ENCODE measurements at regions not wholly inside any gene's neighbourhood (a gene's known extent, or its start where the extent isn't known, plus 50 kb on each side); places are given as distances from the start of the nearest gene placed in this dataset.
"Not testable (repeated sequence)": the region's sequence is repeated elsewhere in the genome, so short reads cannot be mapped to it uniquely, and the experiment has no call there.

DNA sequence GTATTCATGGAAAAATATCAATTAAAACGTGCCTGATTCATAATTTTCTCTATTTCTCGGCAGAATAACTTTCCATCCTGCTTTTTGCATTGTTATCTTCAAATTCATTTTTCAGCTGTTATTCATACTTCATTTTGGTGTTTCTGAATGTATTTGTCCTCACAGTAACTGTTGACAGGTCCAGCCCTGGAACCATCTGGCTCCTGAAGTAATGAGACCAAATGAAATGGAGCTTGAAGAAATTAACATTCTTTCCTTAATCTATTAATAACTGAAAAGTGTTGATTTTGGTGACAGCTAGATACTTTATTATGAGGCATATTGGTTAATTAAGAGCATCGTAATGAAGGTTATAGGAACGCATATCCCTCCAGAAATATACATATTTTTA lies 257.0 kb upstream of the MINDY3 start:
- DNase-seq = no peak

DNA sequence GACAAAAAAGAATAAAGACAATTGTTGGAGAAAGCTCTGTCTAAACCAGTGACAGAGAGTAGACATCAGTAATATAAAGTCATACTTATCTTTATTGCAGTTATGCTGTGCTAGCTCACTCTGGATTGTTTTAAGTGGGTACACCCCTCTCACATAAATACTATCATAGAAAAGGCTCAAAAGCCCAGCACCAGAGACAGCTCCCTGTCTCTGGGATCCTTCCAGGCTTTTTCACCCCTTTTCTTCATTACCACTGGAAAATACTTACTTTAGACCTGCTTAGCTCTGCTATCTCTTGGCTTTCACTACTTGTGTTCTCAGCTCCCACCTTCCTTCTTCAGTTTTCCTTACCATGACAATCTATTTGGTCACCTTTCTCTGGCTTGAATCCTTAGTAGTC lies 259.1 kb upstream of the MINDY3 start:
- no peak for DNase-seq

DNA sequence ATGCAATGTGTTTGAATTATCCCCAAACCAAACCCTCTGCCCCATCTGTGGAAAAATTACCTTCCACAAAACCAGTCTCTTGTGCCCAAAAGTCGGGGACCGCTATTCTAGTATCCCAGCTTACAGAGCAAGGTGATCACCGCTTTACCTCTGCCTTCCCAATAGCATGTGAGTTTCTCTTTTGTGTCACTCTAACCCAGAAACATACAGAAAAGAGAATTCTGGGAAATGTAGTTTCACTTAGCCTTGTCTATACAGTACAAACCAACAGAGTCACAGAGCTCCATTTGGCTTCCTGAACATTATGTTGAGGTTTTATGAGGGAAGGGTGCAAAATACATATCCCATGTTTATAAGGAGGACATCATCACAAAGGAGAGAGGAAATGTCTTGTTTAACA lies 260.3 kb upstream of the MINDY3 start:
- DNase-seq = no peak

DNA sequence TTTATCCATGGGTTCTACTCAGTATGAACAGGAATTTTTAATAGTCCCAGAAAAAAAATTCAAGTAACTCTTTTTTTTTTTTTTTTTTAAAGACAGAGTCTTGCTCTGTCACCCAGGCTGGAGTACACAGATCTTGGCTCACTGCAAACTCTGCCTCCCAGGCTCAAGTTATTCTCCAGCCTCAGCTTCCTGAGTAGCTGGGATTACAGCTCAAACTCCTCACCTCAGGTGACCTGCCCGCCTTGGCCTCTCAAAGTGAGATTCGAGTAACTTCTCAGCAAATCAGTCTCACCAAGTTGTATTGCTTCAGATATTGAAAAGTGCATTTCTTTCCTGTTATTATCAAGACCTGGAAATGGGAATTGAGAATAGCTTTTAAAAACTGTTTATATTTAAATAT lies 281.2 kb upstream of the MINDY3 start:
- DNase-seq = no peak

DNA sequence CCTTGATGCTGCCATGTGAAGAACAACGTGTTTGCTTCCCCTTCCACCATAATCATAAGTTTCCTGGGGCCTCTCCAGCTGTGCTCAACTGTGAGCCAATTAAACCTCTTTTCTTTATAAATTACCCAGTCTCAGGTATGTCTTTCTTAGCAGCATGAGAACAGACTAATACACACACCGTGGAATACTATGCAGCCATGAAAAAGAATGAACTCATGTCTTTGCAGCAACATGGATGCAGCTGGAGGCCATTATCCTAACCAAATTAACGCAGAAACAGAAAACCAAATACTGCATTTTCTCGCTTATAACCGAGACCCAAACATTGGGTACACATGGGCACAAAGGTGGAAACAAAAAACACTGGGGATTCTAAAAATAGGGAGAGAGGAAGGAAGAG lies 286.7 kb upstream of the MINDY3 start:
- DNase-seq = no peak

DNA sequence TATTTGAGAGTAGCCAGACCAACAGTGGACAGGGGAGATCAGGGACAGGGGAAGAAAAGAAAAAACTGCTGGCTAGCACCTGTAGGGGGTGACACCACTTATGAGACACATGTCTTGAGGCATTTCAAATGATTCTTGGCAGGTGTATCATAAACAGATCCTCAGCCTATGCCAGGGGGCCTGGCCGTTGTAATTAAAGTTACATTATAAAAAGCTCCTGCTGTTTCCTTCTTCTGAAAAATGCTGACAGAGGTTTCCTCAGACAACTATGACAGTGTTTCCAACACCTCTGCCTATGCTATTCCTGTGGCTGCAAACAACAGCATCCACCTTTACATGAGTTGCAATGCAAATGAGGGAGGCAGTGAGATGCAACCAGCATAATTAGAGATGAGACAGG lies 281.0 kb upstream of the PTER start:
- no peak for DNase-seq

DNA sequence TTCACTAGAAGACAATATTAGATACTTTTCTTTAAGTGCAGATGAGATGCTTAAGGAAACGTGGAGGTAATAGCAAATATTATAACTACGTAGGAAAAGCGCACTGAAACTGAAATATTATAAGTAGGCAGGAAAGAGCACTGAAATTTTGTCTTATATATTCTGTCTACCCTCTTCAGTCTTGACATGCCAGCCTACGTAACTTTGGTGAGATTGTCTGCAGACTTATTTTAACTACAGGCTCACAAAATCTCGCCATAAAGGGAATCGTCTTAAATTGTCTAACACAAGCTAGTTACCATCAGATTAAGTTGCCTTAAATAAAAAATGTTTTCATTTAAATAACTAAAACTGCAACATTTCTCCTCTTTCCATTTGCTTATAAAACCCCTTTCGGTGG lies 280.1 kb upstream of the PTER start:
- DNase-seq = no peak

DNA sequence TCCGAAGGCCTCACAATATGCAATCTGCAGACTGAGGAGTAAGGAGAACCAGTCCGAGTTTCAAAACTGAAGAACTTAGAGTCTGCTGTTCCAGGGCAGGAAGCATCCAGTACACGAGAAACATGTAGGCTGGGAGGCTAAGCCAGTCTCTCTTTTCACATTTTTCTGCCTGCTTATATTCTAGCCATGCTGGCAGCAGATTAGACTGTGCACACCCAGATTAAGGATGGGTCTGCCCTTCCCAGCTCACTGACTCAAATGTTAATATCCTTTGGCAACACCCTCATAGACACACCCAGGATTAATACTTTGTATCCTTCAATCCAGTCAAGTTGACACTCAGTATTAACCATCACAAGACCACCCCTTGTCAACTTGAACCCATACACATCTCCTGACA lies 271.7 kb upstream of the PTER start:
- not testable (repeated sequence) for DNase-seq

DNA sequence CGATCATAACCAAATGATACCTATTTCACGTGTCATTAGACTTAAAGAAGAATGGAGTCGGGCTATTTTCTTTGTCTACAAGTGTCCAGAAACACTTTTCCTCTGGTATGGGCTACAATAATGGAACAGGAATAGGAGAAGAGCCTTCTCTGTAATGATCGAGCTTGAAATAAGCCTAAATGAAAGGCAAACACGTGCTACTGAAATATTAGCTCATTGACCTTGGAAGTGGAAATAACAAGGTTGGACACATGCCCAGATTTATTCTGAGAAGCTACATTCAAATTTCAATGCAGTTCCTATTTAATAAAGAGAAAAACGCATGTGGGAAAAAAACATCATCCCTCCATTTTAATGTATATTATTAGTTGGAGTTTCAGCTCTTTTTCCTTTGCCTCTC lies 254.7 kb upstream of the PTER start:
- no peak for DNase-seq

DNA sequence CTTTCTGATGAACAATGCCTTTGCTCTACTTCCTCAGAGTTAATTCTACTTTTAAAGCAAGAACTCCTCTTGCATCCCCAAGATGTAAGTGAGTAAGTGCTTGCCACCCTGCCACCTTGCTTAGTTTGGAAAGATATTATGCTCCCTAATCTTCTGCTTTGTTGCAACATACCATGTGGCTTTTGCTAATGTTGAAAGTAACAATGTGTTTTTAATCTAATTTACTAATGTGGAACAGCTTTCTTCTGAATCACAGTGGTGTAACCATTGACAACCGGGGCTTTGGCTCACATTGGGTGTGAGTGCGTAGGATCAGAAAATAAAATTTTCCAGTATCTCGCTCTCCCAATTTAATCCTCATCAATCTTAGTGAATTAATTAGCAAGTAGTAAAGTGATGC lies 254.1 kb upstream of the PTER start:
- DNase-seq = no peak

DNA sequence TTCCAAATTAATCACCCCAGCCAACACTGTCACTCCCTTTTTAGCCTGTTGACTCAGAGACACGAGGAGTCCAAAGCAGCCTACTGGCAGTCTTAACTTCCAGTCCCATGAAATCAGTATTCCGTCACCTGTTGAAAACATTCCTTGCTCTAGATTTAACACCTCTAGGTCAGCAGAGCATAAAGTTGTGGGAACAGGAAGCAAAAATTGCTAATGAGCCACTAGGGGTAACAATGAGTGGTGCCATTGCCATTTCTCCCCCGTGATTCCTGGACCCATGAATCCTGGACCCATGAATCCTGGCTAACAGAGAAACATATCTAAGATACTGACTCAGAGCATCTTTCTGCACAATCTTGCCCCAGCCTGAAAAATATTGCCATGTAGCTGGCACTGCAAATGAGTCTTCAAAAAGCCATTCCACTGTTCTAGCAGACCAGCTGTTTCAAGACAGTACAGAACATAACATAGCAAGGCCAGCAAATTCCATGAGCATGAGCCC lies 252.7 kb upstream of the PTER start:
- no peak for DNase-seq

DNA sequence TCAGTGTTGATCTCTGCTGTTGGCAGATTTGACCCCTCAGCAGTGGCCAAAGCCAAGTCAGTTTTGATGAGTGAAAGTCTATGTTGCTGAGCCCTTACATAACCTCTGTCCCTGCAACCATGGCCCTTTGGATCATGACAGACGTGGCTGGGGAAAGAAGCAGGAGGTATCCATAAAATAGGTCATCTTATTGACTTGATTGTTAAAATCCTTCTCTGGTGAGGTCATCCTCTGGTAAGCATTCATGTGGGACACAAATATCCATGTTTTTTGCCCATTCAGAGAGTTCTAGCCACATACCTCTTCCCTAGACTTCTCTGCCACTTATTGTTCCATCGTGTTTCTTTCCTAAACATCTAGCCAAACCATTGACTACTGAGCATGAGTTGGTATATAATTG lies 251.9 kb upstream of the PTER start:
- no peak for DNase-seq

DNA sequence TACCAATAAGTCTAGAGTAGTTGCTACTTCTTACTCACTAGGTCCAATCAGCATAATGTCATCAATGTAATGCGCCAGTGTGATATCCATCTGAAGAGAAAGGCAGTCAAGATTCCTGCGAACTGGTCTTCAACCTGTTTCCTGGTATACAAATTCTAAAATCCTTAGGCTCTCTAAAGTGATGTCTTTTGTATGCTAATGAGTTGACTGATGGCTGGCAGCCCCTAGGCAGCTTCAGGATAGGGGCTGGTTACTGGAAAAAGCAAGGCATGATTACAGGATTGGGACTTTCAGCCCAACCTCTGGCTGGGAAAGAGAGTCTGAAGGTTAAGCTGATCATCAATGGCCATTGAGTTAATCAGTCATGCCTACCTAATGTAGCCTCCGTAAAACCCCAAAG lies 250.2 kb upstream of the PTER start:
- no peak for DNase-seq

DNA sequence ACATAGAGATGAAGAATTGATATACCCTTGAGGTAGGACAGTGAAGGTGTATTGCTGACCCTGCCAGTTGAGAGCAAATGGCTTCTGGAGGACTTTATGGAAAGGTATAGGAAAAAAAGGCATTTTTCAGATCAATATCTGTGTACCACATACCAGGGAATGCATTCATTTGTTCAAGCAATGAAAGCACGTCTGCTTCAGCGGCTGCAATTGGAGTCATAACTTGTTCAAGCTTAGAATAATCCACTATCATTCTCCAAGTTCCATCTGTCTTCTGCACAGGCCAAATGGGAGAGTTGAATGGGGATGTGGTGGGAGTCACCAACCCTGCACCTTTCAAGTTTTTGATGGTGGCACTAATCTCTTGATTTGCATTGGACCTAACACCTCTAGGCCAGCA lies 249.6 kb upstream of the PTER start:
- no peak for DNase-seq

DNA sequence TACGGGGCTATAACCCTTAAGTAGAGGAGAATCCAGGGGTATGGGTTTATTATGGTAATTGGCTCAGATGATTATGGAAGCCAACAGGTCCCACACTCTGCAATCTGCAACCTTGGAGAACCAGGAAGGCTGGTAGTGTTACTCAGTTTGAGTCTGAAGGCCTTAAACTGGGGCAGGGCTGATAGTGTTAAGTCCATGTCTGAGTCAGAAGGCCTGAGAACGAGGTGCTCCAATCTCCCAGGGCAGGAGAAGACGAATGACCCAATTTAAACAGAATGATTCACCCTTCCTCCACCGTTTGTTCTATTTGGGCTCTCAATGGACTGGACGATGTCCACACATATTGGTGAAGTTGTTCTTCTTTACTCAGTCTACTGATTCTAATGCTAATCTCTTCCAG lies 244.5 kb upstream of the PTER start:
- no peak for DNase-seq

DNA sequence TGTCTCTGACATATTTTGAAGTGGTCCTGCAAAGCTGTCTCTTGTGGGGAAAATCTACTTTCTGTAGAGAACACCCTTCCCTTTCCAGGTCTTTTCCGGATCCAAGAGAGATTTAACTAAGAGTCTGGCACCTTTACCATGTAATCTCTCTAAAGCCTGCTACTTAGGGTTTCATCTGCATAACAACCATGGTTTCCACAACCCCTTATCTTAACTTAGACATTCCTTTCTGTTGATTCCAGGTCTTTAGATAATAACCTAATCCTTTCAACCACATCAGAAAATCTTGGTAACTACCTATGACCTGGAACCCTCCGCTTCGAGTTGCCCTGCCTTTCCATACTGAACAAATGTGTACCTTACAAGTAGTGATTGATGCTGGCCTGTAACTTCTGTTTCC lies 243.6 kb upstream of the PTER start:
- no peak for DNase-seq

DNA sequence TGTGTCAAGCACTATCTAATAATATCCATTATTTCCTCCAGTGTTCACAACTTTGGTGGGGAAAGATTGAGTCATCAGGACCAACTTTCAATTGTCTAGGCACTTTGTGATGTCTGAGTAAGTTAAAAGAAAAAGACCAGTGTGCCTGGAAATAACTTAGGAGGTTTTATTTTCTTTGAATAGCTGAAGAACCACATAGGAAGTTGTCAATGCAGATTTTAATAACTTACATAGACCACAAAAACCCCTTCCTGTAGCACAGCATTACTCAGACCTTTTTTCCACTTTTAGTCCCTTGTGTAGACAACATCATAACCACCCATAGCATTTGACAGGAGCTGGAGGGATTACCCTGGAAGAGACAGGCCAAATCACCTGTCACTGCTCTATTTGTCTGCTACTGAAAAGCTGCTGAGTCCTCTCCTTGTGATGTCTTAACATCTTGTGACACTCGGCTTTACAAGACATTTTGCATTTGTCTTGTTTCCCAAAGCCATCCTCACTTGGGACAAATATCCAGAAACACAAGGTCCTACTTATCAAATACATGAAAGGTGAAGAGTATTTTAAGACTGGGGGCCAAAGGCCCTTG lies 241.5 kb upstream of the PTER start:
- DNase-seq = no peak

DNA sequence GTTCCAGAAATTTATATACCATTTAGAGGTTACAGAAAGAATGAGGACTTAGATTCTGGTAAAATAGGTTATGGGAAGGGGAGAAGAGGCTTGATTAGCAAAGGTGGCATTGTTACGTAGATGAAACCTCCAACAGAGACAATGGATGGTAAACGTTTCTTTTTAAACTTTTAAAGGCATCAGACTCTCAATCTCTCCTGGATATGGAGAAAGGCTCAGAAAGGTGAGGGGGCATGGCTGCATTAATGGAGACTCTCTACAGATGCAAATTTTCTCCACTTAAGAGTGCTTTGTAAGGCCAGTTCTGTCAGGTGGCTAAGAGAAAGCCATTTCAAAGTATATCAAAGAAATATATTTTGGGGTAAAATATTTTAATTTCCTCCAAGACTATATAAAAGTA lies 240.9 kb upstream of the PTER start:
- DNase-seq = no peak

DNA sequence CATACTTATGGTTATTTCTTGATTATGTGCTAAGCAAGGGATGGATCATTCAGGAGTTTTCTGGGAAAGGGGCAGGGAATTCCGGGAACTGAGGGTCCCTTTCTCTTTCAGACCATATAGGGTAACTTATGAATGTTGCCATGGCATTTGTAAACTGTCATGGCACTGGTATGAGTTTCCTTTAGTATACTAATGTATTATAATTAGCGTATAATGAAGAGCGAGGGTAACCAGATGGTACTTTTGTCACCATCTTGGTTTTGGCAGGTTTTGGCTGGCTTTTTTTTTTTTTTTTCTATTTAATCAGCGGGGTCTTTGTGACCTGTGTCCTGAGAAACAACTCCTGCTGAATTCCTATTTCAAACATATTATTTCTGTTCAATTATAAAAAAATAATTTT lies 237.6 kb upstream of the PTER start:
- DNase-seq = no peak

DNA sequence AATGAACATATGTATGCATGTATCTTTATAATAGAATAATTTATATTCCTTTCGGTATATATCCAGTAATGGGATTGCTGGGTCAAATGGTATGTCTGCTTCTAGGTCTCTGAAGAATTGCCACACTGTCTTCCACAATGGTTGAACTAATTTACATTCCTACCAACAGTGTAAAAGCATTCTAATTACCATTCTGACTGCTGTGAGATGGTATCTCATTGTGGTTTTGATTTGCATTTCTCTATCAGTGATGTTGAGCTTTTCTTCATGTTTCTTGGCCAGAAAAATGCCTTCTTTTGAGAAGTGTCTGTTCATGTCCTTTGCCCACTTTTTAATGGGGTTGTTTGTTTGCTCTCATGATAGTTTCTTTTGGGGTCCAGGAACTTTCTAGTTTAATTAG lies 213.2 kb upstream of the PTER start:
- DNase-seq = not testable (repeated sequence)

DNA sequence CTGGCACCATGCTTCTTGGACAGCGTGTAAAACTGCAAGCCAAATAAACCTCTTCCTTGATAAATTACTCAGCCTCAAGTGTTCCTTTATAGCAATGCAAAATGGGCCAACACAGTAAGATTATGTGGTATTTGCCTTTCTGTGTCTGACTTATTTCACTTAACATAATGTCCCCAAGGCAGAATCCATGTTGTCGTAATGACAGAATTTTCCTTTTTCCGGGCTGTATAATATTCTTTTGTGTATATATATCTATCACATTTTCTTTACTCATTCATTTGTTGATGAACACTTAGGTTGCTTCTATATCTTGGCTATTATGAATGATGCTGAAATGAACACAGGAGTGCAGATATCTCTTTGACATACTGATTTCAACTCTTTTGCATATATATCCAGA lies 209.1 kb upstream of the PTER start:
- DNase-seq = no peak

DNA sequence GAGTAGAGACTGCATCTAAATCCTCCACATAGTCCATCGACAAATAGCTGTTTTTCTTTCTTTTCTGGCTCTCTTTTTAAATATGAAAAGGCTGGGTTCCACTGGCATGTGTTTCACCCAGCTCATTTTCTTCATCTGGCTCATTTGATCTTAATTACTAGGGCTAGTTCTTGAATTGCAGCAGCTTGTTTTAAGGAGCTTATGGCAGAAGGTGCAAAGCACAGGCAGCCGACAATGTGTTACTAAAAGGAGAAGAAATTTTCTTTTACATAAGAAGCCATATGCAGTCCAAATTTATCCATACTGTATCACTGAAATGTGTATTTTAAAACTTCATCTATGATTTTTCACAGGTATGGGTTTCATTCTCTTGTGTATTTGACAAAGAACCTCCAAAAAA lies 205.6 kb upstream of the PTER start:
- DNase-seq = no peak

DNA sequence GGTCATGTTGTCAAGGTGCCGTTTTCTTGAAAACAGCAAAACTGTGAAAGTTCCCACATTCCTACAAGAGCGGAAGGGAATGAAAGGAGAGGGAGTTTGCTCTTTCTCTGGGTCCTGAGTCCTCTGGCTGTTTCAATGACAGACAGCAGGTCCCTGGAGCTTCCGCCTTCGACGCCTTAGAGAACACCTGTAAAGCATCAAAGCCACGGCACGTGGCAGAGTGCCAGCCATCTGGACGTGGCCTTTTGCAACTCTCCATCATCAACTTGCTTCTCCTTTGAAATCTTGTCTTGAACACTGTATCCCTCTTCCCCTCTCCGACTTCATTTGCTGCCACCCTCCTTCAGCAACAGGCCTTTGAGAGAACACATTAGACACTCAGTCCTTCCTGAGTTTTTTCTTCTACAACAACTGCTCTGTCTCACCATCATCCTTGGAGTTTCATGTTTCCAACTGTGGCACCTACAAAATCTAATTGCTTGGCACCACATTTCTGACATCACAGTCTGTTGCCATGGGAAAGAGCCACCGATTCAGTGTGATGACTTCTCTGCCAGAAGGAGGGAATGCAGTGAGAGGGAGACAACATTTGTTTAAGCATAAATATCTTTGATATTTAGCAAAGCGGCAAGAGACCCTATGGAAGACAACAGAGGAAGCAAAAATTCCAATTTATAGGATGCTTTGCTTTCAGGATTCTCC lies 204.9 kb upstream of the PTER start:
- no peak for DNase-seq

DNA sequence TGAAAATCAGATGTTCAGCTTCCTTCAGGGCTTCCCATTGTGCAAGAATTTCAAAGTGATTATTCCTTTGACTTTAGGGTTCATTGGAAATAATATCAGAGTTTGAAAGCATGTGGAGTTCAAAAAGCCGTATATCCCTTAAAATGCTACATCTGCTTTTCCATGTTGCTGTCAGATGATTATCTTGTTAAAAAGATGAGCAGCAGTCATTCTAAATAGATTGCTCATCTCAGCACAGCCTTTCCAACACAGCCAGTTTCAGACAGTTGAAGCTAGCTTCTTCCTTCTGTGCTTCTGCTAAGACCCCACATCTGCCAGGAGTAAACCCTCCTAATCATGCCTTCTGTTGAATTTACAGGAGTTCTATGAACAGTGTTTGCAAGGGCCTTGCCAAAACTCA lies 204.4 kb upstream of the PTER start:
- DNase-seq = no peak

DNA sequence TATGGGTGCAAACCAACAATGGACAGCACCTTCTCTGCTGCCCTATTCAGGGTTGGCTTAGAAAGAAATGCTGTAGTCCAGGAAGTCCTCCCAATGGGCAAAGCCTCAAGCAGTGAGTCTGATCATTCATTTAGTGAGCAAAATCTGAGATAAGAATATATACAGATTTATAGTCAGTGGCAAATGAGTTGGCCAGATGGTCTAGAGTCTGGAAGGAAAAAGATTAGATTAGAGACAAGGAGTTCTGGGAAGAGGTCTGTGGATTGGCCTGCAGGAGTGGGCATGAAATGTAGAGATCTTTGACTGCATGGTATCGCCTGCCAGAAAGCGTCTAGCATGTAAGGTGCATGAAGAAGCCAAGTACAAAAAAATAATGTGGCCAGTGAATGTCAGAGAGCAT lies 201.9 kb upstream of the PTER start:
- no peak for DNase-seq
